Loucy (cell line): ENCODE measurements at regions not wholly inside any gene's neighbourhood (a gene's known extent, or its start where the extent isn't known, plus 50 kb on each side); places are given as distances from the start of the nearest gene placed in this dataset.

Experiments
- H2AFZ ChIP-seq: fragments of 200-600 bp; sonication (generic); 2 replicates; pipeline ENCODE4 v1.6.0; 2016; ENCODE audit warnings: antibody characterized with exemption, mild to moderate bottlenecking, low read length, moderate library complexity
- H3F3A ChIP-seq: fragments of 200-600 bp; 2 replicates; pipeline ENCODE4 v1.6.0; 2016; ENCODE audit warnings: antibody characterized with exemption, low read depth, mild to moderate bottlenecking
- H3K27me3 ChIP-seq: fragments of 200-600 bp; sonication (generic); 2 replicates; pipeline ENCODE4 v1.6.1; 2014; ENCODE audit warnings: low read length, mild to moderate bottlenecking; ENCODE audit not compliant: insufficient read depth, poor library complexity, severe bottlenecking
- H3K36me3 ChIP-seq: fragments of 200-600 bp; sonication (generic); 2 replicates; pipeline ENCODE4 v1.6.1; 2016; ENCODE audit warnings: low read length; ENCODE audit not compliant: insufficient read depth
- H3K4me1 ChIP-seq: fragments of 200-600 bp; sonication (generic); 2 replicates; pipeline ENCODE4 v1.5.1; 2014; ENCODE audit warnings: low read length, mild to moderate bottlenecking; ENCODE audit not compliant: insufficient read depth, poor library complexity, severe bottlenecking
- H3K4me2 ChIP-seq: fragments of 200-600 bp; sonication (generic); 2 replicates; pipeline ENCODE4 v1.6.0; 2014; ENCODE audit warnings: antibody characterized with exemption, low read length, low read depth, mild to moderate bottlenecking; ENCODE audit not compliant: poor library complexity, severe bottlenecking
- H3K4me3 ChIP-seq: fragments of 200-600 bp; sonication (generic); 2 replicates; pipeline ENCODE4 v1.5.1; 2014; ENCODE audit warnings: low read length, mild to moderate bottlenecking, mixed read lengths; ENCODE audit not compliant: poor library complexity, severe bottlenecking
- H3K79me2 ChIP-seq: fragments of 200-600 bp; sonication (generic); 2 replicates; pipeline ENCODE4 v1.6.1; 2014; ENCODE audit warnings: low read length; ENCODE audit not compliant: insufficient read depth
- H3K9ac ChIP-seq: fragments of 200-600 bp; sonication (generic); 2 replicates; pipeline ENCODE4 v1.6.0; 2014; ENCODE audit warnings: mild to moderate bottlenecking, low read depth, low read length, moderate library complexity; ENCODE audit not compliant: poor library complexity, severe bottlenecking
- H3K9me2 ChIP-seq: fragments of 200-600 bp; sonication (generic); replicated peaks from 2 replicates; pipeline ENCODE4 v1.6.1; 2016; ENCODE audit warnings: low read depth, low read length, mixed read lengths
- H3K9me3 ChIP-seq: fragments of 200-600 bp; sonication (generic); 2 replicates; pipeline ENCODE4 v1.6.1; 2014; ENCODE audit warnings: mild to moderate bottlenecking, antibody characterized with exemption, low read length, low read depth; ENCODE audit not compliant: insufficient read depth
- H4K20me1 ChIP-seq: fragments of 200-600 bp; sonication (generic); 2 replicates; pipeline ENCODE4 v1.6.0; 2014; ENCODE audit warnings: antibody characterized with exemption, low read length, mild to moderate bottlenecking; ENCODE audit not compliant: insufficient read depth, poor library complexity, severe bottlenecking
- EZH2phosphoT487 ChIP-seq: fragments of 200-600 bp; IDR thresholded peaks from 2 replicates; pipeline ENCODE4 v1.6.1; 2018; ENCODE audit warnings: antibody characterized with exemption, mild to moderate bottlenecking, moderate library complexity, borderline replicate concordance
- TF ChIP-seq, protein P1 (sequence below): fragments of 200-600 bp; sonication (generic); conservative IDR thresholded peaks from 2 replicates; pipeline ENCODE4 v1.5.1; 2014; ENCODE audit warnings: mild to moderate bottlenecking, antibody characterized with exemption, low read length

DNA sequence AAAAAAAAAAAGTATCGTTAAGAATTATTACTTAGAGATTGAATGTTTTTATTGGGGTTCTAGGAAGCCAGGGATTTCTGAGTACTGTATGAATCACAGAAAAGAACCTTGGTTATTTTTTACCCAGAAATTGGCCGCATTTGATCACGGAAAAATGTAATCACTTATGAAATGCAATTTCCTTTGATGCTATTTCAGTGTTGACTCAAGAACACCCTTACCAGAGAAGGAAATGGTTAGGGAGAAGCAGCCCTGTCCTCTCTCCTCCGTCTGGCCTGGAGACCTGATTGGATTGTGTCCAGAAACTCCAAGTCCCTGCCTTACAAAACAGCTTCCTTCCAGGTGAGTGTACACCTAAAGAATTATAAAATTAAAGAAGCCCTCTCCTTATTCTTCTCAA is 116.7 kb downstream of the MED10 start:
- H3K27me3 ChIP-seq: no peaks in the 10 kb centered on the region
- no peak for TF ChIP-seq EZH2phosphoT487
- TF ChIP-seq, protein P1, sequence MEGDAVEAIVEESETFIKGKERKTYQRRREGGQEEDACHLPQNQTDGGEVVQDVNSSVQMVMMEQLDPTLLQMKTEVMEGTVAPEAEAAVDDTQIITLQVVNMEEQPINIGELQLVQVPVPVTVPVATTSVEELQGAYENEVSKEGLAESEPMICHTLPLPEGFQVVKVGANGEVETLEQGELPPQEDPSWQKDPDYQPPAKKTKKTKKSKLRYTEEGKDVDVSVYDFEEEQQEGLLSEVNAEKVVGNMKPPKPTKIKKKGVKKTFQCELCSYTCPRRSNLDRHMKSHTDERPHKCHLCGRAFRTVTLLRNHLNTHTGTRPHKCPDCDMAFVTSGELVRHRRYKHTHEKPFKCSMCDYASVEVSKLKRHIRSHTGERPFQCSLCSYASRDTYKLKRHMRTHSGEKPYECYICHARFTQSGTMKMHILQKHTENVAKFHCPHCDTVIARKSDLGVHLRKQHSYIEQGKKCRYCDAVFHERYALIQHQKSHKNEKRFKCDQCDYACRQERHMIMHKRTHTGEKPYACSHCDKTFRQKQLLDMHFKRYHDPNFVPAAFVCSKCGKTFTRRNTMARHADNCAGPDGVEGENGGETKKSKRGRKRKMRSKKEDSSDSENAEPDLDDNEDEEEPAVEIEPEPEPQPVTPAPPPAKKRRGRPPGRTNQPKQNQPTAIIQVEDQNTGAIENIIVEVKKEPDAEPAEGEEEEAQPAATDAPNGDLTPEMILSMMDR: no peak
- H3K4me3 ChIP-seq: no peak overlapping the region
- no peak overlapping the region for H3K9ac ChIP-seq
- peaks cover 8% of the 10 kb centered on the region; the same call in 1 of the 2 replicates for H3K9me3 ChIP-seq
- no peaks in the 10 kb centered on the region for H3K9me2 ChIP-seq
- no peaks in the 10 kb centered on the region for H3K79me2 ChIP-seq
- no peak overlapping the region for H3K4me2 ChIP-seq
- no peak overlapping the region for H2AFZ ChIP-seq
- no peaks in the 10 kb centered on the region for H3F3A ChIP-seq
- H4K20me1 ChIP-seq: no peaks in the 10 kb centered on the region
- H3K4me1 ChIP-seq: no peaks in the 10 kb centered on the region
- H3K36me3 ChIP-seq: no peaks in the 10 kb centered on the region

DNA sequence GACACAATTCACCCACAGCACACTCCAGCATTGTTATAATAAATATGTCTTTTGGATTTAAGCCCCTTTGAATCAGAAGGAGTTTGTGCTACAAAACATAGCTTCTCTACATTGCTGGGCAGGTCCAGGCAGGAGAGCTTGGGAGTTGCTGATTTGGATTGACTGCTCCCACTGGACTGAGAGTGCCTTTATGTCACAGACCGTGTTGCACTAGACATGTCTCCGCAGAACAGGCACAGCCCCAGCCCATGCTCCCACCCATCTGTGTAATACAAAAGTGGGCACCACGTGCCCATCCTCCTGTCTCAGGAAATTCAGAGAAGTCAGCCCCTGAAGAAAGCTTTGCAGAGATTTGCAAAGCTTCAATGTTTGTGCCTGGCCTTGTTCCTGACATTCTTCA is 117.1 kb downstream of the MED10 start:
- no peaks in the 10 kb centered on the region for H3K79me2 ChIP-seq
- H3K4me3 ChIP-seq: no peak overlapping the region
- no peaks in the 10 kb centered on the region for H3K36me3 ChIP-seq
- H3K9me3 ChIP-seq: peaks cover 10% of the 10 kb centered on the region; the same call in 1 of the 2 replicates
- TF ChIP-seq, protein P1: no peak
- no peak for TF ChIP-seq EZH2phosphoT487
- H3K4me1 ChIP-seq: no peaks in the 10 kb centered on the region
- H3K9me2 ChIP-seq: no peaks in the 10 kb centered on the region
- H4K20me1 ChIP-seq: no peaks in the 10 kb centered on the region
- no peaks in the 10 kb centered on the region for H3K27me3 ChIP-seq
- H3F3A ChIP-seq: no peaks in the 10 kb centered on the region
- no peak overlapping the region for H3K4me2 ChIP-seq
- no peak overlapping the region for H3K9ac ChIP-seq
- no peak overlapping the region for H2AFZ ChIP-seq

DNA sequence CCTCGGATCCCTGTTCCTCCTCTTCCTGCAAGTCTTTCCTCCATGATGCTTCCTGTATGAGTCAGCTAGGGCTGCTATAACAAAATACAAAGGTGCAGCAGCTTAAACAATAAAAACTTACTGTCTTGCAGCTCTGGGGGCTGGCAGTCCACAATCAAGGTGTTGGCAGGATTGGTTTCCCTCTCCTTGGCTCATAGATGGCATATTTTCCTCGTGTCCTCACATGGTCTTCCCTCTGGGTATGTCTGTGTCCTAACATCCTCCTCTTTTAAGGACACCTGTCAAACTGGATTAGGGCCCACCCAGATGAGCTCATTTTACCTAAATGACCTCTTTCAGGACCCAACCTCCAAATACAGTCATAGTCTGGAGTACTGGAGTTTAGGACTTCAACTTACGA is 117.5 kb downstream of the MED10 start:
- Histone ChIP-seq H3K9me3 (peaks cover 11% of the 10 kb centered on the region; the same call in 1 of the 2 replicates), H3K4me3 (no peak overlapping the region), H3K9me2 (no peaks in the 10 kb centered on the region), H3K4me2 (no peak overlapping the region), H3K79me2 (no peaks in the 10 kb centered on the region), H2AFZ (no peak overlapping the region), H3K9ac (no peak overlapping the region), H3K36me3 (no peaks in the 10 kb centered on the region), H4K20me1 (no peaks in the 10 kb centered on the region), H3K4me1 (no peaks in the 10 kb centered on the region), H3F3A (no peaks in the 10 kb centered on the region), H3K27me3 (no peaks in the 10 kb centered on the region)
- no peak for TF ChIP-seq EZH2phosphoT487
- TF ChIP-seq, protein P1: no peak
